SK-N-SH treated with all-trans-retinoic acid at 6 μM for 48 hours (cell line): ENCODE measurements at regions not wholly inside any gene's neighbourhood (a gene's known extent, or its start where the extent isn't known, plus 50 kb on each side); places are given as distances from the start of the nearest gene placed in this dataset.

Source experiments
- CSRNP3 ChIP-seq: fragments of 250-450 bp; sonication (Bioruptor Pico); IDR thresholded peaks from 2 replicates; pipeline ENCODE4 v1.5.1; 2021; ENCODE audit warnings: mild to moderate bottlenecking, moderate library complexity
- ISL1 ChIP-seq: fragments of 250-450 bp; sonication (Bioruptor Pico); IDR thresholded peaks from 2 replicates; pipeline ENCODE4 v2.1.2; 2022; ENCODE audit warnings: mild to moderate bottlenecking, moderate library complexity
- PATZ1 ChIP-seq: fragments of 250-450 bp; sonication (Bioruptor Pico); IDR thresholded peaks from 2 replicates; pipeline ENCODE4 v1.8.0; 2020; ENCODE audit warnings: mild to moderate bottlenecking, moderate library complexity, borderline replicate concordance
- PPARA ChIP-seq: fragments of 250-450 bp; sonication (Bioruptor Pico); IDR thresholded peaks from 2 replicates; pipeline ENCODE4 v1.5.0; 2020; ENCODE audit warnings: mild to moderate bottlenecking, borderline replicate concordance
- SNAI2 ChIP-seq: fragments of 250-450 bp; sonication (Bioruptor Pico); IDR thresholded peaks from 2 replicates; pipeline ENCODE4 v1.5.0; 2020; ENCODE audit warnings: mild to moderate bottlenecking, moderate library complexity
- TCF4 ChIP-seq: fragments of 250-450 bp; sonication (Bioruptor Pico); IDR thresholded peaks from 2 replicates; pipeline ENCODE4 v1.8.0; 2021; ENCODE audit warnings: mild to moderate bottlenecking, moderate library complexity, borderline replicate concordance
- ZNF565 ChIP-seq: fragments of 450-650 bp; formaldehyde crosslinking; conservative IDR thresholded peaks from 2 replicates; pipeline ENCODE4 v1.5.0; 2020; ENCODE audit warnings: low read depth, mild to moderate bottlenecking, moderate library complexity
- ZNF70 ChIP-seq: fragments of 450-650 bp; formaldehyde crosslinking; IDR thresholded peaks from 2 replicates; pipeline ENCODE4 v1.5.0; 2020; ENCODE audit warnings: mild to moderate bottlenecking, moderate library complexity

- TF ChIP-seq ZNF565 (CRISPR knock-in tag), result no peak
- TF ChIP-seq PATZ1 (CRISPR knock-in tag), result no peak
- no peak for TF ChIP-seq ISL1 (CRISPR knock-in tag)
- no peak for TF ChIP-seq PPARA
- no peak for TF ChIP-seq CSRNP3 (CRISPR knock-in tag)
- no peak for TF ChIP-seq SNAI2
- TF ChIP-seq TCF4 (CRISPR knock-in tag), result no peak
- no peak for TF ChIP-seq ZNF70 (CRISPR knock-in tag)
These were observed 91.3 kb upstream of the FAM171A1 start for GRCh38 chr10:15462253-15462897.
